ENCODE measurements at regions not wholly inside any gene's neighbourhood (a gene's known extent, or its start where the extent isn't known, plus 50 kb on each side); places are given as distances from the start of the nearest gene placed in this dataset.

- BruUV-seq (replicated peaks), result no TSS peak
- intact Hi-C loops (cut with micrococcal nuclease), result no loop called here
- H3K79me2 ChIP-seq (ENCODE audit: control insufficient read depth, insufficient read depth, low read length), result no peaks in the 10 kb centered on the region
- no peaks in the 10 kb centered on the region for H3K36me3 ChIP-seq (ENCODE audit: control insufficient read depth, insufficient read depth, low read length)
- CTCF ChIA-PET (ENCODE audit: low intra/inter-chr PET ratio), result no interaction called here
- no peak overlapping the region for H3K9ac ChIP-seq (ENCODE audit: insufficient read depth in 1 of 2, low read depth in 2 of 2, low read length in 2 of 2)
- H3K27me3 ChIP-seq (ENCODE audit: control insufficient read depth in 2 of 2, insufficient read depth in 2 of 2, low read length in 2 of 2), result peaks cover 10 to 25% of the 10 kb centered on the region in 2 experiments; a peak in 3 of 5 replicates
- H3K4me2 ChIP-seq (ENCODE audit: insufficient read depth, low read length), result no peak overlapping the region
- H3K9me3 ChIP-seq (replicated peaks; ENCODE audit: control insufficient read depth, insufficient read depth, low read depth, low read length), result no peaks in the 10 kb centered on the region
- no peak overlapping the region for H3K27ac ChIP-seq (ENCODE audit: extremely low read depth, low read depth, low read length)
- H4K20me1 ChIP-seq (replicated peaks; ENCODE audit: control insufficient read depth, insufficient read depth, low read length), result no peaks in the 10 kb centered on the region; the same call in 1 of the 2 replicates
- H3K4me1 ChIP-seq (replicated peaks in 1 of 2; ENCODE audit: control insufficient read depth in 2 of 2, insufficient read depth in 2 of 2, low read length in 2 of 2), result no peaks in the 10 kb centered on the region
- WGBS (ENCODE audit: insufficient coverage, low coverage, missing lambda C conversion rate), result 0% methylated on average over 3 of the region's 3 CpGs
- no peak overlapping the region for H3K4me3 ChIP-seq
- POLR2A ChIA-PET, result interaction anchor here (0.6 kb wide), 1 partner anchor 524 kb away, joined by 3 read pairs; no protein-coding TSS in a partner anchor
- no peaks in the 10 kb centered on the region for H3K9me1 ChIP-seq (ENCODE audit: control insufficient read depth, insufficient read depth, low read length)
- ATAC-seq (no peak), FAIRE-seq (no peak), DNase-seq (ENCODE audit: extremely low read depth in 1 of 4, low spot score in 3 of 4) (no peak)
- no peak overlapping the region for H2AFZ ChIP-seq (ENCODE audit: low read depth, low read length)
- in situ Hi-C loops (cut with MboI), result no loop called here
- TF ChIP-seq, protein P1, sequence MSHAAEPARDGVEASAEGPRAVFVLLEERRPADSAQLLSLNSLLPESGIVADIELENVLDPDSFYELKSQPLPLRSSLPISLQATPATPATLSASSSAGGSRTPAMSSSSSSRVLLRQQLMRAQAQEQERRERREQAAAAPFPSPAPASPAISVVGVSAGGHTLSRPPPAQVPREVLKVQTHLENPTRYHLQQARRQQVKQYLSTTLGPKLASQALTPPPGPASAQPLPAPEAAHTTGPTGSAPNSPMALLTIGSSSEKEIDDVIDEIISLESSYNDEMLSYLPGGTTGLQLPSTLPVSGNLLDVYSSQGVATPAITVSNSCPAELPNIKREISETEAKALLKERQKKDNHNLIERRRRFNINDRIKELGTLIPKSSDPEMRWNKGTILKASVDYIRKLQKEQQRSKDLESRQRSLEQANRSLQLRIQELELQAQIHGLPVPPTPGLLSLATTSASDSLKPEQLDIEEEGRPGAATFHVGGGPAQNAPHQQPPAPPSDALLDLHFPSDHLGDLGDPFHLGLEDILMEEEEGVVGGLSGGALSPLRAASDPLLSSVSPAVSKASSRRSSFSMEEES (CRISPR knock-in tag; IDR thresholded peaks at IDR 0.05), result no peak
- TF ChIP-seq JUN (IDR thresholded peaks at IDR 0.05; ENCODE audit: borderline replicate concordance, low read depth, low read length), result no peak
- TF ChIP-seq JUN (CRISPR knock-in tag; IDR thresholded peaks at IDR 0.05; ENCODE audit: borderline replicate concordance), result no peak
- TF ChIP-seq NCOA6 (IDR thresholded peaks at IDR 0.05), result no peak
- no peak for TF ChIP-seq TCF3 (CRISPR knock-in tag; IDR thresholded peaks at IDR 0.05)
- TF ChIP-seq CREB3 (tag; conservative IDR thresholded peaks at IDR 0.05; ENCODE audit: low read depth), result no peak
- TF ChIP-seq MTF1 (CRISPR knock-in tag; IDR thresholded peaks at IDR 0.05; ENCODE audit: borderline replicate concordance), result no peak
- TF ChIP-seq, protein P2, sequence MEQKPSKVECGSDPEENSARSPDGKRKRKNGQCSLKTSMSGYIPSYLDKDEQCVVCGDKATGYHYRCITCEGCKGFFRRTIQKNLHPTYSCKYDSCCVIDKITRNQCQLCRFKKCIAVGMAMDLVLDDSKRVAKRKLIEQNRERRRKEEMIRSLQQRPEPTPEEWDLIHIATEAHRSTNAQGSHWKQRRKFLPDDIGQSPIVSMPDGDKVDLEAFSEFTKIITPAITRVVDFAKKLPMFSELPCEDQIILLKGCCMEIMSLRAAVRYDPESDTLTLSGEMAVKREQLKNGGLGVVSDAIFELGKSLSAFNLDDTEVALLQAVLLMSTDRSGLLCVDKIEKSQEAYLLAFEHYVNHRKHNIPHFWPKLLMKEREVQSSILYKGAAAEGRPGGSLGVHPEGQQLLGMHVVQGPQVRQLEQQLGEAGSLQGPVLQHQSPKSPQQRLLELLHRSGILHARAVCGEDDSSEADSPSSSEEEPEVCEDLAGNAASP (IDR thresholded peaks at IDR 0.05), result no peak
- no peak for TF ChIP-seq CXXC5 (CRISPR knock-in tag; IDR thresholded peaks at IDR 0.05)
- TF ChIP-seq YBX1 (IDR thresholded peaks at IDR 0.05), result no peak
- no peak for TF ChIP-seq MYBL2 (IDR thresholded peaks at IDR 0.05; ENCODE audit: low read depth)
- no peak for TF ChIP-seq MYBL2 (CRISPR knock-in tag; IDR thresholded peaks at IDR 0.05; ENCODE audit: borderline replicate concordance)
- TF ChIP-seq TOE1 (IDR thresholded peaks at IDR 0.05; ENCODE audit: borderline replicate concordance), result no peak
- no peak for TF ChIP-seq TOE1 (CRISPR knock-in tag; IDR thresholded peaks at IDR 0.05; ENCODE audit: borderline replicate concordance, low read depth)
- TF ChIP-seq, protein P3, sequence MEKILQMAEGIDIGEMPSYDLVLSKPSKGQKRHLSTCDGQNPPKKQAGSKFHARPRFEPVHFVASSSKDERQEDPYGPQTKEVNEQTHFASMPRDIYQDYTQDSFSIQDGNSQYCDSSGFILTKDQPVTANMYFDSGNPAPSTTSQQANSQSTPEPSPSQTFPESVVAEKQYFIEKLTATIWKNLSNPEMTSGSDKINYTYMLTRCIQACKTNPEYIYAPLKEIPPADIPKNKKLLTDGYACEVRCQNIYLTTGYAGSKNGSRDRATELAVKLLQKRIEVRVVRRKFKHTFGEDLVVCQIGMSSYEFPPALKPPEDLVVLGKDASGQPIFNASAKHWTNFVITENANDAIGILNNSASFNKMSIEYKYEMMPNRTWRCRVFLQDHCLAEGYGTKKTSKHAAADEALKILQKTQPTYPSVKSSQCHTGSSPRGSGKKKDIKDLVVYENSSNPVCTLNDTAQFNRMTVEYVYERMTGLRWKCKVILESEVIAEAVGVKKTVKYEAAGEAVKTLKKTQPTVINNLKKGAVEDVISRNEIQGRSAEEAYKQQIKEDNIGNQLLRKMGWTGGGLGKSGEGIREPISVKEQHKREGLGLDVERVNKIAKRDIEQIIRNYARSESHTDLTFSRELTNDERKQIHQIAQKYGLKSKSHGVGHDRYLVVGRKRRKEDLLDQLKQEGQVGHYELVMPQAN (IDR thresholded peaks at IDR 0.05; ENCODE audit: borderline replicate concordance), result no peak
- TF ChIP-seq, protein P4, sequence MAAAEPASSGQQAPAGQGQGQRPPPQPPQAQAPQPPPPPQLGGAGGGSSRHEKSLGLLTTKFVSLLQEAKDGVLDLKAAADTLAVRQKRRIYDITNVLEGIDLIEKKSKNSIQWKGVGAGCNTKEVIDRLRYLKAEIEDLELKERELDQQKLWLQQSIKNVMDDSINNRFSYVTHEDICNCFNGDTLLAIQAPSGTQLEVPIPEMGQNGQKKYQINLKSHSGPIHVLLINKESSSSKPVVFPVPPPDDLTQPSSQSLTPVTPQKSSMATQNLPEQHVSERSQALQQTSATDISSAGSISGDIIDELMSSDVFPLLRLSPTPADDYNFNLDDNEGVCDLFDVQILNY (CRISPR knock-in tag; IDR thresholded peaks at IDR 0.05), result no peak
- TF ChIP-seq BDP1 (IDR thresholded peaks at IDR 0.05; ENCODE audit: insufficient read depth, insufficient read length), result no peak
Measured at GRCh38 chr19:30267332-30267731, 104.9 kb upstream of the ZNF536 start.

All from K562 (cell line).